Muscle layer of colon (tissue), 2 donors: ENCODE measurements at regions not wholly inside any gene's neighbourhood (a gene's known extent, or its start where the extent isn't known, plus 50 kb on each side); places are given as distances from the start of the nearest gene placed in this dataset.

Experiments
- H3K27ac ChIP-seq: one replicate; pipeline ENCODE4 v1.7.0; 2013; ENCODE audit warnings: low read depth, mild to moderate bottlenecking, low read length, moderate library complexity
- H3K27me3 ChIP-seq, 2 donors: one replicate each; pipeline ENCODE4 v1.7.0; 2013; ENCODE audit warnings: low read length in 2 of 2, mild to moderate bottlenecking in 2 of 2; ENCODE audit not compliant: insufficient read depth in 2 of 2, control insufficient read depth in 1 of 2
- H3K36me3 ChIP-seq: one replicate; pipeline ENCODE4 v1.7.0; 2013; ENCODE audit warnings: mild to moderate bottlenecking, low read length; ENCODE audit not compliant: insufficient read depth
- H3K4me1 ChIP-seq: one replicate; pipeline ENCODE4 v1.7.0; 2013; ENCODE audit warnings: mild to moderate bottlenecking, low read length; ENCODE audit not compliant: insufficient read depth
- H3K4me3 ChIP-seq, 2 donors: one replicate each; pipeline ENCODE4 v1.7.0; 2013; ENCODE audit warnings: low read length in 2 of 2, low read depth in 1 of 2, mild to moderate bottlenecking in 1 of 2, moderate library complexity in 1 of 2
- H3K9ac ChIP-seq: one replicate; pipeline ENCODE4 v1.7.0; 2013; ENCODE audit warnings: low read length
- H3K9me3 ChIP-seq: one replicate; pipeline ENCODE4 v1.7.0; 2013; ENCODE audit warnings: mild to moderate bottlenecking, low read length
- donor health status: abdominal sarcoma.
- donor health status: Adenocarcinoma of cecum.

DNA sequence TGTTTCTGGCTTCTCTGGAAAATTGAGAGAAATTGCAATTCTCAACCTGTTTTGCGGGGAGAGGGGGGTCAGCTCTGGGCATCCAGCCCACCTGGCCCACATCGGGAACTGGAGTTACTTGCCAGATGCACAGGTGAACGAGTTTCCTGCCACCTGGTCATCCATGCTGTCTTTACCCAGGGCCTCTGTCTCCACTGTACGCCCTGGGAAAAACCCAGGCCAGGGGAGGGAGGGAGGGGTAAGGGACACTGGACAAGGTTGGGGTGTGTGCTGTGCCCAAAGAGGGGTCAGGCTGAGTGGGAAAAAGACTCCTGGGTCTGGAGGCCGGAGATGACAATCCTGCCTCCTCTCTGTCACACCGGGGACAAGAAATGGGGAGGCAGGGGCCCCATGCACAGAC lies 307.6 kb downstream of the ZNF536 start:
- no peak overlapping the region for H3K27ac ChIP-seq
- no peak overlapping the region for H3K4me3 ChIP-seq

DNA sequence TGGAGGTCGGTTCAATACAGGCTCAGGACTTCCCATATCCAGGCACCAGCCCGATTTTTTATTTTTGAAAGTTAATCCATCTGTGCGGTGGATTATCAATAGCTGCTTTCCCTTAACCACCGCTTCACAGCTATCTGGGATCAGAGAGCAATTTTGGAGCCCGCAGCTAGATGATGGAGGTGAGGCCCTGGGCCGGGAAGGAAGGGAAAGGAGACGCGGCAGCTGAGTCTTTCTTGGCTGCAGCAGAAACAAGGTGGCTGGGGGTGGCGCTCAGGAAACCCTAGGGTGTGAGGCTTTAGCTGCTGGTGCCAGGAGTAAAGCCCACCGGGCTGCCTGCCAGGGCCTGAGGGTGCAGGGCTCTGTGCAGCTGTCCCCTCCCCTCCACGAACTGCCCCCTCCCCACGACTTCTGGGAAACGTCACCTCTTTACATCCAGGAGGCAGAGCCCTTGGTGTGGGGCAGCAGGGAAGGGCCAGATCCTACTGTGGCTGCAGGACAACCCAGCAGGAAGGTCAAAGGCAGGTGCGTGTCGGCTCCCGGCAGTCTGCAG lies 307.0 kb downstream of the ZNF536 start:
- H3K27ac ChIP-seq: no peak overlapping the region
- H3K9me3 ChIP-seq: no peaks in the 10 kb centered on the region
- H3K4me3 ChIP-seq: no peak overlapping the region
- H3K36me3 ChIP-seq: no peaks in the 10 kb centered on the region
- no peaks in the 10 kb centered on the region for H3K4me1 ChIP-seq
- H3K9ac ChIP-seq: no peak overlapping the region
- H3K27me3 ChIP-seq: no peaks in the 10 kb centered on the region

More for the DNA sequence above, 307.6 kb downstream of the ZNF536 start:
- Histone ChIP-seq H3K4me1 (no peaks in the 10 kb centered on the region), H3K36me3 (no peaks in the 10 kb centered on the region), H3K9me3 (no peaks in the 10 kb centered on the region), H3K27me3 (no peaks in the 10 kb centered on the region), H3K9ac (no peak overlapping the region)

DNA sequence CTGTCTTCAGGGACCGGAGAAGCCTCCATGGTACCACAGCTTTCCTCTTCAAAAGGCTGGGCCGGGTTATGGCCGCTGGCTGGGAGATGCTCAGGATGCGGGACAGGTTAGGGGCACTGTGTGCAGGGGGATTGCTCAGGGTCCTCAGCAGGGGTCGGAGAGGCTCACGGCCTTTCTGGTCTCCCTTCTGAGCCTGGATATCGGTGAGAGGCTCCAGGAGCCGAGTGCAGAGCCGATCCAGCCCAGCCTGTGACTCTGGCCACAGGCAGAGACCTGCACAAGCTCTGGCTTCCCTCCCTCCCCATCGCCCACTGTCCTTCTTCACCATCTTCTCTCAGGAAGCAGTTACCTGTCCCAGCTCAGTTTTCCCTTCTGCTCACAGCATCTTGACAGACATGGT lies 306.0 kb downstream of the ZNF536 start:
- Histone ChIP-seq H3K9me3 (no peaks in the 10 kb centered on the region), H3K9ac (no peak overlapping the region), H3K36me3 (no peaks in the 10 kb centered on the region), H3K4me1 (no peaks in the 10 kb centered on the region), H3K27me3 (no peaks in the 10 kb centered on the region), H3K27ac (no peak overlapping the region), H3K4me3 (no peak overlapping the region)

DNA sequence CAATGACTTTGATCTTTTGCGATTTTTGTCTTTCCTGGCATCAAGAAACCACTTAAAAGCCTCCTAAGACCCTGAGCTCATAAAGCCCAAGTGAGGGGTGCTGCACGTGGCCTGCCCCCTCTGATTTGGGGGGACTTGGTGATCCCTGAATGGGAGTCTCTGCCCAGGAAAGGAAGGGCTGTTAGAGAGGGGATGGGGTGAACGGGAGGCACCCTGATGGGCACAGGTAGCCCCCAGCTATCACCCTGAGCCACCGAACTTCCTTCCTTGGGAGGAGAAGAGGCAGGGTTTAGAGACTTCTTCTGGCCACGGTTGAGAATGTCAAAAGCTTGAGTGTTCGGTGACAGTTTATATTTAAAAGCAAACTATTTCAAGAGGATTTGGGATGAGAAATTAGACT lies 305.5 kb downstream of the ZNF536 start:
- Histone ChIP-seq H3K9ac (no peak overlapping the region), H3K4me3 (no peak overlapping the region), H3K36me3 (no peaks in the 10 kb centered on the region), H3K9me3 (no peaks in the 10 kb centered on the region), H3K27ac (no peak overlapping the region), H3K27me3 (no peaks in the 10 kb centered on the region), H3K4me1 (no peaks in the 10 kb centered on the region)

DNA sequence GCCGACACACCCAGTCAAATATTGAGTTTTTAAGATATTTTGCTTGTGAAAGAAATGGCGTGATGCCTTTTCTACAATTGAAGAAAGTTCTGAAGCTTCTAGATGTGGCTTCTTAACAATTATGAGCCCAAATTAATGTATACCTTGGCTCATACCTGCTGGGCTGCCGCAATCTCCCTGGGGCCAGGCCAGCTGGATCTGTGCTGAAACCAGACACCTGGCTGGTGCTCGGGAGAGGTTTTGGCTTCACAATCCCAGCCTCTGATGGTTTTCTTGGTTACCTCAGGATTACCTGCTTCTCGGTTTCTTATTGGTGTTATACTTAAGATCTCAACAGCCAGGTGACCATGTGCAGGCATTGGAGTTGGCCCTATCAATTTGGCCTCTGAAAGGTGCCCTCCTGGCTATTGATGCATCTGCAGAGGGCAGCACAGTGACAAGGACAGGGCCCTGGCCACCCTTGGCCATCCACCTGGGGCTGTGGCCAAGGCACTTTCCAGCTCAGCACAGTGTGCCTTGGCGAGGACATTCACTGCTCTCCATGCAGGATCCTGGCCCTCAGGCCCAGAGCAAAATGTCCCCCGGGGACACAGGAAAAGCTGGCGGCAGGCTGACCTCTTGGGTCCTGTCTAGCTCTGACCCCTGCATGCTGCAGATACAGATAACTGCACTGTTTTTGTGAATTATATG lies 305.0 kb downstream of the ZNF536 start:
- H3K27me3 ChIP-seq: no peaks in the 10 kb centered on the region
- H3K9me3 ChIP-seq: no peaks in the 10 kb centered on the region
- no peak overlapping the region for H3K27ac ChIP-seq
- no peak overlapping the region for H3K4me3 ChIP-seq
- H3K4me1 ChIP-seq: no peaks in the 10 kb centered on the region
- no peaks in the 10 kb centered on the region for H3K36me3 ChIP-seq
- H3K9ac ChIP-seq: no peak overlapping the region

DNA sequence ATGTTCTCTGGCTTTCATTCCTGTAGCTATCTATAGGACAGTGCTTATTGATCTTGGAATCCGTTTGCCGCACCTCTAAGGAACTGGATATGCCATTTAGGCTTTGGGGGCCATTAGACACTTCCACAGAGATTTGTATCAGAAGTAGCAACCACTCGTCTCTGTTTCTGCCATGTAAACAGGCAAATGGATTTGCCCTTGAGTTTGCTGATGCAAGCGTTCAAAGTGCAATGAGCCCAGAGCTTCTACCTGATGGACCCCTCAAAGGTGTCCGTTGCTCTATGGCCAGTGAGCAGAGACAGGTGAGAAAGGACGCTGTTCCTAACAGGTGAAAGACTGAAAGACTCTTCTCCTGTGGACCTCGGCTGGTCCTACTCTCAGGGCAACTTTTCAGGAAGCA lies 302.9 kb downstream of the ZNF536 start:
- no peaks in the 10 kb centered on the region for H3K9me3 ChIP-seq
- no peaks in the 10 kb centered on the region for H3K36me3 ChIP-seq
- no peak overlapping the region for H3K9ac ChIP-seq
- H3K4me3 ChIP-seq: no peak overlapping the region
- no peaks in the 10 kb centered on the region for H3K27me3 ChIP-seq
- H3K27ac ChIP-seq: no peak overlapping the region
- no peaks in the 10 kb centered on the region for H3K4me1 ChIP-seq

DNA sequence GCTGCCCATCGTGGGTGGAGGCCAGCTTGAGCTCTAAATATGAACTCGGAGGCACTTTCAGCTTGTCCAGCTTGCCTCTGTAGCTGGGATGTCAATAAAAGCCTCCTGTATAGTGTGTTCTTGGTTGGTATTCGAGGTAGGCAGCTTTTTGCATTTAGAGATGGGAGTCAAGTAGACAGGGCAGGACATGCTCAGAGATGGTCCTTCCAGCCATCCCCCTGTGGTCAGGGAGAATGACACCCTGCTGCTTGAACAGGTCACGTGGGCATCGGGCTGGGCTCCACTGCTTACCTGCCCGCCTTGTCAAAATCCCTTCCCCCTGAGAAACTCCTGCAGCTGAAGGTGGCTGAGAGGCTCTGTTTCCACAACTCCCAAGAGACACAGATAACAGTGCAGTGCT lies 302.5 kb downstream of the ZNF536 start:
- peaks cover under 1% of the 10 kb centered on the region for H3K4me1 ChIP-seq
- H3K9me3 ChIP-seq: no peaks in the 10 kb centered on the region
- H3K4me3 ChIP-seq: no peak overlapping the region
- H3K27ac ChIP-seq: no peak overlapping the region
- H3K27me3 ChIP-seq: no peaks in the 10 kb centered on the region
- no peaks in the 10 kb centered on the region for H3K36me3 ChIP-seq
- no peak overlapping the region for H3K9ac ChIP-seq

DNA sequence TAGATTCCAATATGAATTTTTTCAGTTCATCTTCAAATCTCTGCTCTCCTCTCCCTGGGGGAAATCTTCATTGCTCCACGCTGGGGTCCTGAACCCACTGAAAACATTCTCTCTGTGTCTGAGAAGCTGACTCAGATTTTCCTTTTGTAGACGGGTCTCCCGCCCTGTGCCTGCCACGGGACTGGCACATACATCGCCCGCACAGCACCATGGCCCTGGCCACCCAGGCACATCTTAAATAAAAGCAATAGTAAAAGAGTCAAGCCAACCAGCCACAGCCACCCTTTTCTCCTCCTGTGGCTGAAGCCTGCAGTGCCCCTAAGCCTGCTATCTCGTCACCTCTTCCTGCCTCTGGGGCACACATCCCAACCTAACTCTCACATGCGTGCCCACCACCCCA lies 301.2 kb downstream of the ZNF536 start:
- no peak overlapping the region for H3K9ac ChIP-seq
- H3K4me3 ChIP-seq: no peak overlapping the region
- peaks cover 3% of the 10 kb centered on the region for H3K4me1 ChIP-seq
- peaks cover 8 to 10% of the 10 kb centered on the region in 2 donors for H3K27me3 ChIP-seq
- H3K9me3 ChIP-seq: no peaks in the 10 kb centered on the region
- H3K36me3 ChIP-seq: no peaks in the 10 kb centered on the region
- no peak overlapping the region for H3K27ac ChIP-seq

DNA sequence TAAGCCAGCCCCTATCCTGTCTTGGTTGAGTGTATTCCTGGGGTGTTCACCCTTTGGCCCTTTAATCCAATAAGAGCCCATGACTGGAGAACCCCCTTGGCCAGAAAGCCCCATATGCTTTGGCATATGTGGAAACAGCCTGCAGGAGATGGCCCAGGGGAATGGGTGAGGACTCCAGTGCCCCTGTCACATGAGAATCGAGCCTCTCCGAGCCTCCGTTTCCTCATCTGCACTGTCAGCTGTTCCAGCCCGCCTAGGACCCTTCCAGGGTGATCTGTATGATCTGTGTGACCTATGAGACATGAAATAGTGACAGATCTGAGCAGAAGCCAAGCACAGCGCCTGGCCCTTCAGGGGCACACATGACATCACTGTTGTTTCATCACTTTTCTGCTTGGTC lies 300.7 kb downstream of the ZNF536 start:
- no peaks in the 10 kb centered on the region for H3K36me3 ChIP-seq
- no peak overlapping the region for H3K4me3 ChIP-seq
- H3K27me3 ChIP-seq: peaks cover 8 to 10% of the 10 kb centered on the region in 2 donors
- no peaks in the 10 kb centered on the region for H3K9me3 ChIP-seq
- H3K9ac ChIP-seq: no peak overlapping the region
- H3K27ac ChIP-seq: no peak overlapping the region
- H3K4me1 ChIP-seq: peaks cover 3% of the 10 kb centered on the region

DNA sequence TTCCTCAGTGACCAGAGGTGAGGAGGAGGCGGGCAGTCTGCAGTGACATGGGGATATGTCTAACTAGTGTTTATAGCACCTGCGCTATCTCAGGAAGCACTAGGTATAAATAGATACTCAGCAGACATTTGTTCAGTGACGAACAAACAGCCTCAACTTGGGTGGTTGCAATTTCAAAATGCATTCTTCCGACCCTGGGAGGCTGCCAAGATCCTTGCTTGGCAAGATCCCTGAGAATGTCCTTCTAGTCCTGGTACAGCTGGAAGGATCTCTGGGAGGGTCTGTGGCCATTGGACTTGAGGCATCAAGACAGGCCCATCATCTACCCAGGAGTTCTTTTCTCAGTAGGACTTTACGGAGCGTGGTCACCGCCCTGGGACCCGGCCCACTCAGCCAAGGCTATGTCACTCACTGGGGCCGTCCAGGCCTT lies 299.5 kb downstream of the ZNF536 start:
- Histone ChIP-seq H3K9me3 (no peaks in the 10 kb centered on the region), H3K4me1 (peaks cover 3% of the 10 kb centered on the region), H3K27ac (no peak overlapping the region), H3K9ac (no peak overlapping the region), H3K36me3 (no peaks in the 10 kb centered on the region), H3K27me3 (peaks cover 8 to 10% of the 10 kb centered on the region in 2 donors), H3K4me3 (no peak overlapping the region)

DNA sequence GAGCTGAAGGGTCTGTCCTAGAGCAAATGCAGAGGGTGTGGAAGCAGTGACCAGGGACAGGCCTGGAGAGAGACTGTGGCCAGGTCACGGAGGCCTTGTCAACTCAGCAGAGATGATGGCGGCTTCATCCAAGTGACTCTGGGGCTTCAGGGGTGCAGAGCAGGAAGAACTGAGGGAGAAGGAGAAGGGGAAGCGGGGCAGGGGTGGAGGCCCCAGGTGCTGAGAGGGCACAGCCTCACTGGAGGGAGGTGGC lies 299.1 kb downstream of the ZNF536 start:
- peaks cover 3% of the 10 kb centered on the region for H3K4me1 ChIP-seq
- no peak overlapping the region for H3K27ac ChIP-seq
- H3K9me3 ChIP-seq: no peaks in the 10 kb centered on the region
- H3K4me3 ChIP-seq: no peak overlapping the region
- peaks cover 8 to 10% of the 10 kb centered on the region in 2 donors for H3K27me3 ChIP-seq
- no peak overlapping the region for H3K9ac ChIP-seq
- no peaks in the 10 kb centered on the region for H3K36me3 ChIP-seq
